NCI-H2107 treated with DMSO at 0.1 percent for 48 hours (cell line): ENCODE measurements at regions not wholly inside any gene's neighbourhood (a gene's known extent, or its start where the extent isn't known, plus 50 kb on each side); places are given as distances from the start of the nearest gene placed in this dataset.
A peak's percentile ranks its signal among the peaks of the same experiment; 100 is the strongest.
"Not testable (repeated sequence)": the region's sequence is repeated elsewhere in the genome, so short reads cannot be mapped to it uniquely, and the experiment has no call there.

Experiments used
- DNase-seq: peaks from one replicate; lab custom pipeline; 2025; ENCODE audit not compliant: unreplicated experiment; lab: John Stamatoyannopoulos, UW

- no peak for DNase-seq
Observed at GRCh38 chr2:59754011-59754735, 799.3 kb downstream of the BCL11A start.

GRCh38 chr2:59752512-59752911, 800.9 kb downstream of the BCL11A start:
- no peak for DNase-seq

- no peak for DNase-seq
Observed at GRCh38 chr2:59752071-59752470, 801.4 kb downstream of the BCL11A start.

- DNase-seq = not testable (repeated sequence)
Observed at GRCh38 chr2:59751214-59751613, 802.2 kb downstream of the BCL11A start.

GRCh38 chr2:59746291-59746690, 807.2 kb downstream of the BCL11A start:
- DNase-seq = no peak

- no peak for DNase-seq
Observed at GRCh38 chr2:59745085-59745484, 808.4 kb downstream of the BCL11A start.

GRCh38 chr2:59744436-59744835, 809.0 kb downstream of the BCL11A start:
- DNase-seq = no peak

GRCh38 chr2:59741840-59742239, 811.6 kb downstream of the BCL11A start:
- DNase-seq = no peak

- no peak for DNase-seq
Observed at GRCh38 chr2:59739166-59739565, 814.3 kb downstream of the BCL11A start.

- DNase-seq = no peak
Observed at GRCh38 chr2:59737299-59737698, 816.2 kb downstream of the BCL11A start.

- DNase-seq = no peak
Observed at GRCh38 chr2:59734743-59735142, 818.7 kb downstream of the BCL11A start.

GRCh38 chr2:59733970-59734369, 819.5 kb downstream of the BCL11A start:
- DNase-seq = no peak

- DNase-seq = no peak
Observed at GRCh38 chr2:59733567-59733930, 819.9 kb downstream of the BCL11A start.

- no peak for DNase-seq
Observed at GRCh38 chr2:59732871-59733566, 820.4 kb downstream of the BCL11A start.

- DNase-seq = no peak
Observed at GRCh38 chr2:59727121-59727590, 826.3 kb downstream of the BCL11A start.

- DNase-seq = no peak
Observed at GRCh38 chr2:59726228-59727120, 827.0 kb downstream of the BCL11A start.

GRCh38 chr2:59724746-59725145, 828.7 kb downstream of the BCL11A start:
- DNase-seq = no peak

GRCh38 chr2:59720296-59720866, 833.1 kb downstream of the BCL11A start:
- no peak for DNase-seq

- peak; percentile 10 for DNase-seq
Observed at GRCh38 chr2:59713577-59713976, 839.9 kb downstream of the BCL11A start.

- DNase-seq = no peak
Observed at GRCh38 chr2:59711121-59711520, 842.3 kb downstream of the BCL11A start.

GRCh38 chr2:59706729-59707128, 846.7 kb downstream of the BCL11A start:
- DNase-seq = no peak
